RWPE1 (cell line): ENCODE measurements at regions not wholly inside any gene's neighbourhood (a gene's known extent, or its start where the extent isn't known, plus 50 kb on each side); places are given as distances from the start of the nearest gene placed in this dataset.
A peak's percentile ranks its signal among the peaks of the same experiment; 100 is the strongest.

Experiments
- CTCF ChIA-PET: fragments of 350-600 bp; sonication (Branson Sonifier 250); formaldehyde crosslinking; extraction: SDS; loops from one replicate; lab custom pipeline; 2021; lab: Yijun Ruan, JAX
- POLR2A ChIA-PET: fragments of 400-600 bp; formaldehyde crosslinking; extraction: SDS; loops from one replicate; lab custom pipeline; 2020; ENCODE audit warnings: antibody characterized with exemption; ENCODE audit not compliant: low non-redundant PET; lab: Yijun Ruan, JAX
- DNase-seq: peaks from one replicate; pipeline ENCODE4 v3.0.0; 2012; ENCODE audit warnings: low spot score
- H3K27ac ChIP-seq: fragments of 450-650 bp; 2 replicates; pipeline ENCODE4 v1.5.1; 2017
- CTCF ChIP-seq: fragments of 450-650 bp; conservative IDR thresholded peaks from 2 replicates; pipeline ENCODE4 v1.5.1; 2017; ENCODE audit warnings: low read depth, mild to moderate bottlenecking

- DNase-seq, result no peak
- ChIA-PET CTCF (interaction anchor here (1.3 kb wide), 1 partner anchor 257 kb away, joined by 4 read pairs; no protein-coding TSS in a partner anchor), POLR2A (no interaction called here)
- TF ChIP-seq CTCF, result no peak
- no peak overlapping the region for H3K27ac ChIP-seq
Observed at GRCh38 chr6:14703586-14703985, 542.3 kb upstream of the JARID2 start.

- no peak for TF ChIP-seq CTCF
- POLR2A ChIA-PET, result no interaction called here
- CTCF ChIA-PET, result no interaction called here
Observed at GRCh38 chr6:14704383-14705271, 541.2 kb upstream of the JARID2 start.

GRCh38 chr6:14705841-14706377 lies 540.0 kb upstream of the JARID2 start:
- POLR2A ChIA-PET, result no interaction called here
- no peak for TF ChIP-seq CTCF
- CTCF ChIA-PET, result interaction anchor here (0.6 kb wide), 1 partner anchor 672 kb away, joined by 6 read pairs; no protein-coding TSS in a partner anchor
- DNase-seq, result no peak
- H3K27ac ChIP-seq, result no peak overlapping the region

More at GRCh38 chr6:14704383-14705271, 541.2 kb upstream of the JARID2 start:
- no peak for DNase-seq
- H3K27ac ChIP-seq, result no peak overlapping the region

- DNase-seq, result peak; percentile 51
- ChIA-PET CTCF (interaction anchor here (0.6 kb wide), 2 partner anchors 672 to 684 kb away, joined by 3 to 6 read pairs; no protein-coding TSS in a partner anchor), POLR2A (no interaction called here)
- no peak for TF ChIP-seq CTCF
- H3K27ac ChIP-seq, result no peak overlapping the region
Observed at GRCh38 chr6:14706378-14706929, 539.4 kb upstream of the JARID2 start.

- CTCF ChIA-PET, result interaction anchor here (0.6 kb wide), 2 partner anchors 195 to 685 kb away, joined by 3 to 4 read pairs; no protein-coding TSS in a partner anchor
- H3K27ac ChIP-seq, result no peak overlapping the region
- POLR2A ChIA-PET, result no interaction called here
- DNase-seq, result no peak
- no peak for TF ChIP-seq CTCF
Observed at GRCh38 chr6:14707276-14707675, 538.6 kb upstream of the JARID2 start.

GRCh38 chr6:14707971-14708465 lies 537.9 kb upstream of the JARID2 start:
- CTCF ChIA-PET, result no interaction called here
- no peak for DNase-seq
- POLR2A ChIA-PET, result no interaction called here
- no peak overlapping the region for H3K27ac ChIP-seq
- TF ChIP-seq CTCF, result no peak
